ENCODE measurements at regions not wholly inside any gene's neighbourhood (a gene's known extent, or its start where the extent isn't known, plus 50 kb on each side); places are given as distances from the start of the nearest gene placed in this dataset.

DNA sequence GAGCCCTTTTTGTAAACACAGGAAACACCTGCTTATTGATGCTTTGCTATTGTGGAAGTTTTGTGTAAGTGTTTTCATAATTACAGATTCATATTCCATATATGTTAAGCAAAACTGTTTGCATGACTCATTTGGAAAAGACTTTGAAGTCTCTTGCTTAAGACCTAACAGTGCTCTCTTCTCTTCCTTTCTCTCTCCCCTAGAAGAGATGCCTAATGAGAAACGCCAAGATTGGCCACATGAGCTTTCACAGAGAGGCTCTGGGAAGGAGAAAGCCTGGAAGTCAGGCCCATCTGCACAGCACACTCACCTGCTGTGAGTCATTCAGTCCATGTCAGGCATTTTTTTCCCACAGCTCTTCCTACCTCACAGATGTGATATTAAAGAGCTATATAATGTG lies 101.6 kb upstream of the PALMD start:
- 20 to 24% methylated on average over 1 of the region's 1 CpG for WGBS, 2 donors
- no peak overlapping the region for H3K27ac ChIP-seq
- H3K36me3 ChIP-seq = no peaks in the 10 kb centered on the region
- no peak for DNase-seq
- H3K9me3 ChIP-seq = no peaks in the 10 kb centered on the region
- H3K27me3 ChIP-seq = no peaks in the 10 kb centered on the region
- H3K4me1 ChIP-seq = peaks cover 0 to 4% (median 0%) of the 10 kb centered on the region in 4 donors
- no peak for ATAC-seq (ENCODE audit: low FRiP score in 2 of 2)
- H3K4me3 ChIP-seq = no peak overlapping the region
- no peak for TF ChIP-seq EP300 (IDR thresholded peaks at IDR 0.05)
- TF ChIP-seq, protein P1, sequence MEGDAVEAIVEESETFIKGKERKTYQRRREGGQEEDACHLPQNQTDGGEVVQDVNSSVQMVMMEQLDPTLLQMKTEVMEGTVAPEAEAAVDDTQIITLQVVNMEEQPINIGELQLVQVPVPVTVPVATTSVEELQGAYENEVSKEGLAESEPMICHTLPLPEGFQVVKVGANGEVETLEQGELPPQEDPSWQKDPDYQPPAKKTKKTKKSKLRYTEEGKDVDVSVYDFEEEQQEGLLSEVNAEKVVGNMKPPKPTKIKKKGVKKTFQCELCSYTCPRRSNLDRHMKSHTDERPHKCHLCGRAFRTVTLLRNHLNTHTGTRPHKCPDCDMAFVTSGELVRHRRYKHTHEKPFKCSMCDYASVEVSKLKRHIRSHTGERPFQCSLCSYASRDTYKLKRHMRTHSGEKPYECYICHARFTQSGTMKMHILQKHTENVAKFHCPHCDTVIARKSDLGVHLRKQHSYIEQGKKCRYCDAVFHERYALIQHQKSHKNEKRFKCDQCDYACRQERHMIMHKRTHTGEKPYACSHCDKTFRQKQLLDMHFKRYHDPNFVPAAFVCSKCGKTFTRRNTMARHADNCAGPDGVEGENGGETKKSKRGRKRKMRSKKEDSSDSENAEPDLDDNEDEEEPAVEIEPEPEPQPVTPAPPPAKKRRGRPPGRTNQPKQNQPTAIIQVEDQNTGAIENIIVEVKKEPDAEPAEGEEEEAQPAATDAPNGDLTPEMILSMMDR (IDR thresholded peaks at IDR 0.05) = no peak
- TF ChIP-seq POLR2A (IDR thresholded peaks at IDR 0.05) = no peak
- TF ChIP-seq POLR2AphosphoS5 (IDR thresholded peaks at IDR 0.05) = no peak

- ATAC-seq (ENCODE audit: low FRiP score in 2 of 2) (no peak), DNase-seq (no peak)
- no peak overlapping the region for H3K27ac ChIP-seq
- no peaks in the 10 kb centered on the region for H3K36me3 ChIP-seq
- H3K9me3 ChIP-seq = no peaks in the 10 kb centered on the region
- WGBS, 2 donors = 50 to 53% methylated on average over 3 of the region's 3 CpGs
- no peaks in the 10 kb centered on the region for H3K27me3 ChIP-seq
- peaks cover 0 to 4% (median 0%) of the 10 kb centered on the region in 4 donors for H3K4me1 ChIP-seq
- H3K4me3 ChIP-seq = no peak overlapping the region
- no peak for TF ChIP-seq EP300 (IDR thresholded peaks at IDR 0.05)
- TF ChIP-seq, protein P1 (IDR thresholded peaks at IDR 0.05) = no peak
- TF ChIP-seq POLR2AphosphoS5 (IDR thresholded peaks at IDR 0.05) = no peak
- TF ChIP-seq POLR2A (IDR thresholded peaks at IDR 0.05) = no peak
Measured at GRCh38 chr1:99546432-99547416, 99.2 kb upstream of the PALMD start.

GRCh38 chr1:99548943-99549605 lies 96.8 kb upstream of the PALMD start:
- no peak for DNase-seq
- no peak overlapping the region for H3K27ac ChIP-seq
- H3K27me3 ChIP-seq = no peaks in the 10 kb centered on the region
- H3K36me3 ChIP-seq = no peaks in the 10 kb centered on the region
- WGBS, 2 donors = 42 to 50% methylated on average over 3 of the region's 3 CpGs
- ATAC-seq (ENCODE audit: low FRiP score in 2 of 2) = no peak
- no peaks in the 10 kb centered on the region for H3K9me3 ChIP-seq
- no peak for TF ChIP-seq POLR2A (IDR thresholded peaks at IDR 0.05)
- no peak for TF ChIP-seq EP300 (IDR thresholded peaks at IDR 0.05)
- TF ChIP-seq, protein P1 (IDR thresholded peaks at IDR 0.05) = no peak
- no peak for TF ChIP-seq POLR2AphosphoS5 (IDR thresholded peaks at IDR 0.05)
- peaks cover 0 to 4% (median 0%) of the 10 kb centered on the region in 4 donors for H3K4me1 ChIP-seq
- H3K4me3 ChIP-seq = no peak overlapping the region

DNA sequence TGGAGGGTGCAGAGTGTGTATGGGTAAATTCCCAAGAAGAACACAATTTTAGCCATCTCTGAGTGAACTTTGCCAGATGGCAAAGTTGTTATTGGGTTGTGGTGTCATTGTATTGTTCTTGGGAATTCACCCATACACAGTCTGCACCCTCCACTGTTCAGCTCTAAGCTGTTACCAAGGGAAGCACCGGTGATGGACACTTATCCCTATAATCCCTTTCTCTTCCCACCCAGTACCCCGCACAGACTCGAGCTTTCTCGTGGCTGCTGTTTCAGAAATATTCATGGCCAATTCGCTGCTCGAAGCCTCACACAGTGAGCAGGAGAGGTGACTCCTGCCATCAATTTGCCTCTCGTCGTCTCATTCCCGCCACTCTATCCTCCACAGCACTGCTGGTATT lies 95.7 kb upstream of the PALMD start:
- TF ChIP-seq EP300 (IDR thresholded peaks at IDR 0.05) (no peak), POLR2A (IDR thresholded peaks at IDR 0.05) (no peak), POLR2AphosphoS5 (IDR thresholded peaks at IDR 0.05) (no peak)
- TF ChIP-seq, protein P1 (IDR thresholded peaks at IDR 0.05) = no peak
- H3K27ac ChIP-seq = no peak overlapping the region
- H3K36me3 ChIP-seq = no peaks in the 10 kb centered on the region
- H3K4me3 ChIP-seq = no peak overlapping the region
- no peak for DNase-seq
- ATAC-seq (ENCODE audit: low FRiP score in 2 of 2) = no peak
- H3K9me3 ChIP-seq = no peaks in the 10 kb centered on the region
- WGBS, 2 donors = 94 to 97% methylated on average over 9 of the region's 9 CpGs
- peaks cover 0 to 4% (median 0%) of the 10 kb centered on the region in 4 donors for H3K4me1 ChIP-seq
- H3K27me3 ChIP-seq = no peaks in the 10 kb centered on the region
